Activated T-cell treated with anti-CD3 and anti-CD28 coated beads, Interleukin-2, amount 50 U/mL, for 24 hours (primary cell): ENCODE measurements at regions not wholly inside any gene's neighbourhood (a gene's known extent, or its start where the extent isn't known, plus 50 kb on each side); places are given as distances from the start of the nearest gene placed in this dataset.

Source experiments
- DNase-seq: peaks from one replicate; pipeline ENCODE4 v3.0.0-alpha.2; 2020
- H3K27ac Mint-ChIP-seq: 2 replicates; pipeline ENCODE4 v1.8.0; 2020; ENCODE audit warnings: mild to moderate bottlenecking, mixed read lengths
- H3K27me3 Mint-ChIP-seq: 2 replicates; pipeline ENCODE4 v1.8.0; 2020; ENCODE audit warnings: mixed read lengths
- H3K36me3 Mint-ChIP-seq: 2 replicates; pipeline ENCODE4 v1.8.0; 2020; ENCODE audit warnings: low read depth, mixed read lengths
- H3K4me1 Mint-ChIP-seq: 2 replicates; pipeline ENCODE4 v1.8.0; 2020; ENCODE audit warnings: low read depth, mixed read lengths
- H3K4me3 Mint-ChIP-seq: 2 replicates; pipeline ENCODE4 v1.8.0; 2020; ENCODE audit warnings: mild to moderate bottlenecking, moderate library complexity, mixed read lengths
- H3K9me3 Mint-ChIP-seq: 2 replicates; pipeline ENCODE4 v1.8.0; 2020; ENCODE audit warnings: mixed read lengths

GRCh38 chr5:54746777-54747398 is 229.3 kb downstream of the SNX18 start:
- DNase-seq, result no peak
- H3K36me3 Mint-ChIP-seq, result no peaks in the 10 kb centered on the region
- H3K27ac Mint-ChIP-seq, result no peak overlapping the region
- H3K27me3 Mint-ChIP-seq, result no peaks in the 10 kb centered on the region
- H3K4me1 Mint-ChIP-seq, result peaks cover 18% of the 10 kb centered on the region
- no peaks in the 10 kb centered on the region for H3K9me3 Mint-ChIP-seq
- H3K4me3 Mint-ChIP-seq, result no peak overlapping the region

GRCh38 chr5:54746346-54746745 is 228.8 kb downstream of the SNX18 start:
- H3K4me3 Mint-ChIP-seq, result no peak overlapping the region

GRCh38 chr5:54745599-54745998 is 228.0 kb downstream of the SNX18 start:
- Mint-ChIP-seq H3K4me1 (peaks cover 18% of the 10 kb centered on the region), H3K9me3 (no peaks in the 10 kb centered on the region), H3K4me3 (no peak overlapping the region), H3K27me3 (no peaks in the 10 kb centered on the region), H3K27ac (no peak overlapping the region), H3K36me3 (no peaks in the 10 kb centered on the region)
- no peak for DNase-seq

More at GRCh38 chr5:54746346-54746745, 228.8 kb downstream of the SNX18 start:
- no peaks in the 10 kb centered on the region for H3K27me3 Mint-ChIP-seq
- no peaks in the 10 kb centered on the region for H3K36me3 Mint-ChIP-seq
- no peak for DNase-seq
- H3K9me3 Mint-ChIP-seq, result no peaks in the 10 kb centered on the region
- H3K27ac Mint-ChIP-seq, result no peak overlapping the region
- H3K4me1 Mint-ChIP-seq, result peaks cover 18% of the 10 kb centered on the region

- H3K27ac Mint-ChIP-seq, result peak overlapping the region; percentile 78
- no peak overlapping the region for H3K4me3 Mint-ChIP-seq
- H3K4me1 Mint-ChIP-seq, result peaks cover 18% of the 10 kb centered on the region
Measured at GRCh38 chr5:54743997-54744788, 226.6 kb downstream of the SNX18 start.

GRCh38 chr5:54743581-54743980 is 226.0 kb downstream of the SNX18 start:
- Mint-ChIP-seq H3K27ac (no peak overlapping the region), H3K9me3 (no peaks in the 10 kb centered on the region), H3K4me1 (peaks cover 19% of the 10 kb centered on the region), H3K27me3 (peaks cover 4% of the 10 kb centered on the region), H3K4me3 (no peak overlapping the region), H3K36me3 (no peaks in the 10 kb centered on the region)
- DNase-seq, result no peak

More at GRCh38 chr5:54743997-54744788, 226.6 kb downstream of the SNX18 start:
- DNase-seq, result peak; percentile 49
- H3K27me3 Mint-ChIP-seq, result peaks cover 4% of the 10 kb centered on the region
- H3K9me3 Mint-ChIP-seq, result no peaks in the 10 kb centered on the region
- no peaks in the 10 kb centered on the region for H3K36me3 Mint-ChIP-seq

- Mint-ChIP-seq H3K9me3 (no peaks in the 10 kb centered on the region), H3K27ac (no peak overlapping the region), H3K4me1 (peaks cover 22% of the 10 kb centered on the region), H3K27me3 (peaks cover 4% of the 10 kb centered on the region), H3K4me3 (no peak overlapping the region), H3K36me3 (no peaks in the 10 kb centered on the region)
- no peak for DNase-seq
Measured at GRCh38 chr5:54742417-54742891, 224.9 kb downstream of the SNX18 start.

GRCh38 chr5:54741711-54742110 is 224.2 kb downstream of the SNX18 start:
- Mint-ChIP-seq H3K27ac (no peak overlapping the region), H3K36me3 (no peaks in the 10 kb centered on the region), H3K4me3 (no peak overlapping the region), H3K27me3 (peaks cover 4% of the 10 kb centered on the region), H3K9me3 (no peaks in the 10 kb centered on the region), H3K4me1 (peaks cover 22% of the 10 kb centered on the region)
- no peak for DNase-seq

GRCh38 chr5:54740141-54740540 is 222.6 kb downstream of the SNX18 start:
- Mint-ChIP-seq H3K27me3 (peaks cover 4% of the 10 kb centered on the region), H3K4me1 (peaks cover 19% of the 10 kb centered on the region), H3K4me3 (no peak overlapping the region)

GRCh38 chr5:54739371-54739770 is 221.8 kb downstream of the SNX18 start:
- no peak for DNase-seq
- no peaks in the 10 kb centered on the region for H3K9me3 Mint-ChIP-seq
- peaks cover 4% of the 10 kb centered on the region for H3K27me3 Mint-ChIP-seq
- H3K4me1 Mint-ChIP-seq, result peaks cover 14% of the 10 kb centered on the region
- no peak overlapping the region for H3K27ac Mint-ChIP-seq
- H3K4me3 Mint-ChIP-seq, result no peak overlapping the region
- H3K36me3 Mint-ChIP-seq, result no peaks in the 10 kb centered on the region

More at GRCh38 chr5:54740141-54740540, 222.6 kb downstream of the SNX18 start:
- Mint-ChIP-seq H3K27ac (no peak overlapping the region), H3K36me3 (no peaks in the 10 kb centered on the region), H3K9me3 (no peaks in the 10 kb centered on the region)
- DNase-seq, result no peak

- Mint-ChIP-seq H3K4me3 (no peak overlapping the region), H3K36me3 (no peaks in the 10 kb centered on the region), H3K27me3 (peaks cover 4% of the 10 kb centered on the region), H3K9me3 (no peaks in the 10 kb centered on the region), H3K4me1 (peaks cover 10% of the 10 kb centered on the region), H3K27ac (no peak overlapping the region)
- no peak for DNase-seq
Measured at GRCh38 chr5:54738973-54739367, 221.4 kb downstream of the SNX18 start.

- H3K27me3 Mint-ChIP-seq, result peaks cover 4% of the 10 kb centered on the region
- DNase-seq, result no peak
- no peak overlapping the region for H3K4me3 Mint-ChIP-seq
- no peak overlapping the region for H3K27ac Mint-ChIP-seq
- no peaks in the 10 kb centered on the region for H3K9me3 Mint-ChIP-seq
- H3K4me1 Mint-ChIP-seq, result peaks cover 4% of the 10 kb centered on the region
- no peaks in the 10 kb centered on the region for H3K36me3 Mint-ChIP-seq
Measured at GRCh38 chr5:54738118-54738972, 220.8 kb downstream of the SNX18 start.

GRCh38 chr5:54736003-54736797 is 218.6 kb downstream of the SNX18 start:
- no peak for DNase-seq
- H3K4me3 Mint-ChIP-seq, result no peak overlapping the region
- no peaks in the 10 kb centered on the region for H3K9me3 Mint-ChIP-seq
- H3K36me3 Mint-ChIP-seq, result no peaks in the 10 kb centered on the region
- H3K27me3 Mint-ChIP-seq, result peaks cover 4% of the 10 kb centered on the region
- peaks cover 4% of the 10 kb centered on the region for H3K4me1 Mint-ChIP-seq
- no peak overlapping the region for H3K27ac Mint-ChIP-seq

- H3K36me3 Mint-ChIP-seq, result no peaks in the 10 kb centered on the region
- H3K27me3 Mint-ChIP-seq, result no peaks in the 10 kb centered on the region
- no peaks in the 10 kb centered on the region for H3K9me3 Mint-ChIP-seq
- no peak overlapping the region for H3K4me3 Mint-ChIP-seq
- no peak overlapping the region for H3K27ac Mint-ChIP-seq
- no peak for DNase-seq
- no peaks in the 10 kb centered on the region for H3K4me1 Mint-ChIP-seq
Measured at GRCh38 chr5:54733101-54733500, 215.5 kb downstream of the SNX18 start.

- Mint-ChIP-seq H3K9me3 (no peaks in the 10 kb centered on the region), H3K27ac (no peak overlapping the region), H3K4me3 (no peak overlapping the region), H3K4me1 (no peaks in the 10 kb centered on the region), H3K27me3 (no peaks in the 10 kb centered on the region), H3K36me3 (no peaks in the 10 kb centered on the region)
- no peak for DNase-seq
Measured at GRCh38 chr5:54732108-54732507, 214.5 kb downstream of the SNX18 start.
